Stimulated activated CD4-positive, alpha-beta T cell treated with anti-CD3 and anti-CD28 coated beads, Interleukin-12 subunit alpha, Interleukin-12 subunit beta, amount 100 ng/mL, for 48 hours (primary cell): ENCODE measurements at regions not wholly inside any gene's neighbourhood (a gene's known extent, or its start where the extent isn't known, plus 50 kb on each side); places are given as distances from the start of the nearest gene placed in this dataset.
A peak's percentile ranks its signal among the peaks of the same experiment; 100 is the strongest.

Source experiments
- DNase-seq, 3 donors: peaks; one replicate each; pipeline ENCODE4 v3.0.0-alpha.2; 2020; ENCODE audit warnings: low read depth in 2 of 3, low spot score in 1 of 3

DNA sequence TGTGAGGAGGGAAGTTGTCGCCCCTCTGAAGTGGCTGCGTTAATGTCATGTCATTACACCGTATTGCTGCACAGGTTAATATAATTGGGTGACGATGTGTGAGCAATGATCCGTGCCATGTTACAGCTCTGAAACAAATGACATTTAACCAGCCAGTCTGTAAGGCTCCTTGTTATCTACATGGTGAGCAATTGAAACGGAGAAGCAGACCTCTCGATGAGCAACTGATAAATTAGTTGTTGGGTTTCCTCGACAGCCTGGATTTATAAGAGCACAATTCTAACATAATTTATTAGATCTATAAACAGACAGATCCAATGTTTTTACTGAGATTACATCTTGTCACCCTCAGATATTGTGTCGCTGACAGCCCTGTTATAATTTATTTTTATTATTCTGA lies 49.9 kb upstream of the MAFB start:
- no peak for DNase-seq

DNA sequence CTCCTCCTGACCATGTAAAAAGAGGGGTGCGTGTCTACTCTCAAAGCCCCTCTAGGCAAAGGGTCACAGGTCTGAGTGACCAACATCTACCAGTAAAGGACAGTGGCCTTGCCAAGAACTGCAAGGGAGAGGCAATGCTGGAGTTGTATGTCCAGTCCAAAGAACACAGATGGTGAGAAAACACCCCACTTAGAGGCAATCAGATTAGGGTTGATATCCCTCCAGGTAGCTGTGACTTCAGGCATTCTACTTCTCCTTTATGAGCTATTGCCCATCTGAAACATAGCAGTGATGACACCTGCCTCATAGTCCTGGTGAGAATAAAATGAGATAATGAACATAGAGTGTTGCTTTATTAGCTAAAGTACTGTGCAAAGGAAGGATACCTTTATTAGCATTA lies 50.8 kb upstream of the MAFB start:
- DNase-seq, result no peak

GRCh38 chr20:40741507-40742106 lies 52.6 kb upstream of the MAFB start:
- peak; percentile 17 to 45 (median 29) for DNase-seq

DNA sequence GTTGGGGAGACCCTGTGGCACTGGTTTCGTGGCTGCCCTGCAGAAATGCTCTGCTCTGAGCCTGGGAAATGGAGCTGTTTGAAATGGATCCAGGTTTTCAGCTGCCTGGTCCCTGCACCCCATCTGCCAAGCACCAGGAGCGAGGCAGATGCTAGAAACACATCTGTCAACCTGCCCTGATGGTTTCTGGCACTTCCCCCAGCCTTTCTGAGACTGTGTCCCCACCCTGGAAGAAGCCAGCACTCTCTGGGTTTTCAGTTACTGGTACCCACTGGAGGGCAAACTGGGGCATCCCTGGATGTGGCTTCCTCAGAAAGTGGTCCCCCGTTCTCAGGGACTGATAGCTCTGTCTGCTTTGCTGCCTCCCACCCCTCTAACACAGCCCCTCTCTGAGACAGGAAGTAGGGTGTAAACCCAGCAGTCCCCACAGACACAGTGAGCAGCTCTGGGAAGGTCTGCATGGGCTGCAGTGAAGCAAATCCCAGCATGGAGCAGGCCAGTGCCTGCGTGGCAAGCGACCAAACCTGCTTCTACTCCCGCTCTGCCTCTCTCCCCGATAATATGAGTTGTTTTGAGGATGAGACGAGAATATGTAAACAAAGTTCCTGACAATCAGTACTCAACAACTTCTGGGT lies 54.2 kb upstream of the MAFB start:
- DNase-seq, result no peak

- DNase-seq, result no peak
These were observed 55.2 kb upstream of the MAFB start for GRCh38 chr20:40744072-40744817.

DNA sequence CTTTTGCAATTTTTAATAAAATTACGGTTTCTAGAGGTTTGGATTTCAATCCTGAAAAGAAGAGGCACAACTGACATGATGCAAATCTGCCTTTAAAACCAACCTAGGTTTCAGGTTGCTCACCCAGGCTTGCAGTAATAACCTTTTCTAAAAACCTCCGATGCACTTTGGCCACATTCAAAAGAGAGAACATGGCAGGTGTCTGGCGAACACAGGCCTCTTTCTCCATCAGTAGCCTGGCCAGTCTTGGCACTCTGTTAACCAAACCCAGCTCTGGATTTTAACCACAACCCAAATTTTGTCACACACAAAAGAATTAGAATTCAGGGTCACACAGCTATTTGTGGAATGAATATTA lies 55.8 kb upstream of the MAFB start:
- no peak for DNase-seq

DNA sequence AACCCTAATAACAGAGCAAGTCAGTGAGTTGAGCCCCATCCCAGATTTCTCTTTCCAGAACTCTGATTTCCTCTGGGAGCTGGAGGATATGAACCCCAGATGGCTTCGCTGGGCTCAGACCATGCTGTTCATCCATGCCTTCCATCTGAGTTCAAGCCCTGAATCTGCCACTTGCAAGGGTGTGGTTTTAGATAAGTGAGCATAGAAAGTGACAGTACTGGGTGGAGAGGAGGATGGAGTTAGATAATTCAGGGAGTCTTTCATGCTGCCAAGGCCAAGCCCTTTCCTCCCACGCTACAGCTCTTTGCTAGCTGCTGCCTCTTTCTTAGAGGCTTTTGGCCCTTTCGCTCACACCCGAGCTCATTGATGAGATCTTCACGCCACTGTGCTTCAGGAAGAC lies 57.2 kb upstream of the MAFB start:
- no peak for DNase-seq

GRCh38 chr20:40748182-40748581 lies 59.1 kb upstream of the MAFB start:
- no peak for DNase-seq

- no peak for DNase-seq
These were observed 61.0 kb upstream of the MAFB start for GRCh38 chr20:40749985-40750506.

GRCh38 chr20:40750541-40751035 lies 61.6 kb upstream of the MAFB start:
- no peak for DNase-seq

GRCh38 chr20:40753472-40753871 lies 64.4 kb upstream of the MAFB start:
- DNase-seq, result no peak

DNA sequence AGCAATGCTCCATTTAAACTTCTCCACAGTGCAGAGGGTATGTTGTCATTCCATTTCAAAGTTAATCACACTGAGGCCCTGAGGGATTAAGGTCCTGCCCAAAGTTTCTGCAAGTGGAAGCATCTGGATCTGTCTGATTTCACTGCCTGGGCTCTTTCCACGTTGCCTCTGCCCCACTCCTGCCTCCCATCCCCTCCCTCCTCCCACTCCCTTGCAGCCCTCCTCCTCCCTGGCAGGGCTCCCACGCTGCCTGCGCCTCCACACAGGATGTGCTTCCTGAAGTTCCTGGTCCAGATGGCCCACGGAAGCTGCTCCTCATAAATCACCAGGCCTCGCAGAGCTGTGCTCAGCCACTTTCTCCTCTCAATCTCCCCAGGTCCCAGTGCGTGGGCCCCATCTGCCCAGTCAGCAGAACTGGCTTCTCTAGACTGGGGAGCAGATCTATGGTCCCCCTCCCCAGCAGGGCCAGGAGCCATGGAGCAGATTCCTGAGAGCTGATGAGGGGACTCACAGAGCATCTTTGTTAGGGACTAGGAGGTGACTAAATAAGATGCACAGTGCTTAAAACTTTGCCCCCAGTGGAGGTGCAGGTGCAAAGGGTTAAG lies 65.4 kb upstream of the MAFB start:
- DNase-seq, result no peak

DNA sequence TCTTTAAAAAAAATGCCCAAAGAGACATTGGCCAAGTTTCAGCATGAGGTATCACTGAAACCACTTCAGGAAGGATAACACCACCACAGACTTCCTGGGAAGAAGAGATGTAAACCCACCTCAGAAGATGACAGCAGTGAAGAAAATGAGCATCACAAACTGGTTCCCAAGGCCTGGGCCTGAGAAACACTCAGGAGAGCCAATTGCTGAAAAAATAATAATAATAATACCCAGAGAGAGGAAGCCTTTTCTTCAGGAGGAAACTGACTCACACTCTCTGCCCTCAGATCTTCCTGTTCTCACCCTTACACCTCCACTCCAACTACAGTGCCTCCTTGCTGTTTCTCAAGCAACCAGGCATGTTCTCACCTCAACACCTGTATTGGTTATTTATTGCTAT lies 68.1 kb upstream of the MAFB start:
- DNase-seq, result peak in 1 of 3 donors; percentile 2

GRCh38 chr20:40758790-40759189 lies 69.8 kb upstream of the MAFB start:
- DNase-seq, result no peak

- no peak for DNase-seq
These were observed 71.4 kb upstream of the MAFB start for GRCh38 chr20:40760399-40760798.

DNA sequence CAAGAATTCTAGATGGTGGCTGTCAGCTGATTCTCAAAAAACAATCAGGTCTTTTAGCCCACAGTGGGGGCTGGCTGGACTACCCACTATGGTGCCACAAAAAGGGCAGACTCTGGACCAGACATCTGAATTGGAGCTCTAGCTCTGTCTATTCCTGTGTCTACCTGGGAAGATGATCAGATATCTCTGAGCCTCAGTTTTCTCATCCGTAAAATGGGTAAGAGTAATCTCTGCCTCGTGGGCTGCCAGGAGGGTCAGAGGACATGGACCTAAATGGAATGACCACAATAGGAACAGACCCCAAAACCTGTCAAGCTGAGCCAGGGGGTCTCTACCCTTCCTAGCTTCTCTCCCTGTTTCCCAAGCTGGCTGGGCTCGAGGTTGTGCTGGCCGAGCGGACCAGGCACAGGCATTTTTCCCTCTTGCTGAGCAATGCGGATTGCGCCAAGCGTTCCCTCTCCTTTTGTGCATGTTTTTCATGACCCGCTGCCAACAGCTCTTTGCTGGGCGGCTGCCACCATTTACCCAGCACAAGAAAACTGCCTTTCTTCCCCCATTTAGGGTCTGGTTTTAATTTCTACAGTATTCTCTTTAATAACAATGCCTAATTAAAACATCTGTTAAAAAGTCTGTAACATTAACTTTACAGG lies 74.7 kb upstream of the MAFB start:
- no peak for DNase-seq

DNA sequence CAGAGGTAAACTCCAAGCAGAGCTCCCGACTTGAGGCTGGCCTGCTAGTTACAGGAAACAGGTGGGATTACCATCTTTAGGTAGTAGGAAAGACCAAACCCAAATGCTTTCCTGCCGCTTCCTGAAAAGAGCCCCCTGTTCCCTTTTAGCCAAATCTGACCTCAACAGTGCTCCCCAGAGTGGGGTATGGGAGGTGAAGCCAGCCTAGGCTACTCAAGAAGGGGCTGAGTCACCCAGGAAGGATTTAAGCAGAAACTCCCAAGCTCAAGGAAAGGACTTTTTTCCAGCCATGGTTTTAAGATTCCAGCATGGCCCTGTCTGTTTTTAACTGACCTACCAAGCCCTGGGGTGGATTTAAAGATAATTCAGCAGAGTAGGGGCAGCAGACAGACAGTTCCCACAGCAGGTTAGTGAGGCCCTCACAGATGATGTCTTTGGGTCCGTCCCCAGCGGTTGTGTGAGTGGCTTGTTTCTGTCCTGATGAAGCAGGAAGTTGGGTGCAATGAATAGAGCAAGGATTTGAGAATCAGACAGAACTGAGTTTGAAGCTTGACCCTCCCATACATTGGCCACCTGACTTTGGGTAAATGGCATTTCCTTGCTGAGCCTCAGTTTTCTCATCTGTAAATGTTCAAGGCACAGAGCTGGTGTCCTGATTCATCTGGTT lies 76.9 kb upstream of the MAFB start:
- DNase-seq, result no peak

GRCh38 chr20:40766790-40767614 lies 78.0 kb upstream of the MAFB start:
- no peak for DNase-seq

DNA sequence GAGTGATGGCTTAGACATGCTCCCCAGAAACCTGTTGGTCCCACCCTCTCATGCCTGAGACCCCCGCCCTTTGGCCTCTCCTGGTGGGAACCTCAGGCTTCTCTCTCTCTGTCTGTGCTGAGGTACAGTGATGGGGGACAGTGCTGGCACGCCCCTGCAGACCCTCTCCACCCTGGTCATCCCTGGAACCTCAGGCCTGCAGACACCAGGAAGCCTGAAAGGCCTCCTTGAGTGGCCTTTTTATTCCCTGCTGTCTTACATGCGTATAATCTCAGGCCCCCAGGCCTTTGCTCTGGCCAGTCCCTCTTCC lies 78.5 kb upstream of the MAFB start:
- no peak for DNase-seq

- no peak for DNase-seq
These were observed 79.1 kb upstream of the MAFB start for GRCh38 chr20:40768105-40768504.
